GM19452 (cell line): ENCODE measurements at regions not wholly inside any gene's neighbourhood (a gene's known extent, or its start where the extent isn't known, plus 50 kb on each side); places are given as distances from the start of the nearest gene placed in this dataset.
"Not testable (repeated sequence)": the region's sequence is repeated elsewhere in the genome, so short reads cannot be mapped to it uniquely, and the experiment has no call there.

Source experiments
- ATAC-seq: cut with Tn5 transposase; IDR thresholded peaks from one replicate; pipeline ENCODE4 v1.9.1; 2021; ENCODE audit not compliant: unreplicated experiment

DNA sequence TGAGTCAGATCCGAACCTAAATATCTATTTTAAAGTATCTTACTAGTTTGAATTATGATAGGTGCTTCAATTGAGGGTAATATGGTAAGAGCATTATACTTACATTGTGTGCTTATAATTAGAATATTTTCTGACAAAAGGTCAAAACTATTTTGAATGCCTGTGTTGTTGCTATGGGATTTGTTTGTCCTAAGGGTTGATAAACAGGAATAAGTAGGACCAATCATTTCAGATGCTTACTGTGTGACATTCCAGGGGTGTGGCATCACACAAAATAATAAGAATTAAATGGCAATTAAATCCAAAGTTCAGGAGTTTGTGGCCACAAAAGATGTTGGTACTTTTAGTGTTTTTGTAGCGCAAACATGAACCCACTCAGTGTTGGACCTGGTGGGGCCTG lies 256.2 kb upstream of the DDHD1 start:
- ATAC-seq: no peak

DNA sequence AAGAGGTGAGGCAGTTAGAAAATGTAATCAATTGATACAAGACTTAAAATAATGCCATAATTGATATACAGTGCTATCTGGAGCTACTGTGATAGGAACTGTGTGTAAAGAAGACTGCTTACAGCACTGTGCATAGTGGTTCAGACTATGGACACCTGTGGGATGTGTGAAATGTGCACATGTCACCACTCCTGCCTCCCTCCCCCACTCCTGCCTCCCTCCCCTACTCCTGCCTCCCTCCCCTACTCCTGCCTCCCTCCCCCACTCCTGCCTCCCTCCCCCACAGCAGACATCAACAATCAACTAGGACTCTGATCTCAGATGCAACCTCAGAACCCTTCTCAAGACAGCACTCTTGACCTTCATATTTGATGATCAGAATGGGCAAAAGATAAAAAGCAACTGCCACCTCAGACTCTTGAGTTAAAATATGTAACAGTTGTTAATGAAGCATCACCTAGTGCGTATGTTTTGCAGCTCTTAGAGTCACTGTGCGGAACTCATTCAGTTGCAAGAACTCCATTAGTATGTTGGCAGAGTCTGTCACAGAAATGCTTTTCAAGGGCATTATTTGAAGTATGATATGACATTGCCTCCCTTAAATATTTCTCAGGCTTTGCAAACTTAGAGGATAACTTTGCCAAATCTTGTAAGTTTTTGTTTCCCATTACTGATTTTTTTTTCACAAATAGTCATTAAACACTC lies 255.2 kb upstream of the DDHD1 start:
- no peak for ATAC-seq

GRCh38 chr14:53406519-53406918 lies 253.4 kb upstream of the DDHD1 start:
- no peak for ATAC-seq

DNA sequence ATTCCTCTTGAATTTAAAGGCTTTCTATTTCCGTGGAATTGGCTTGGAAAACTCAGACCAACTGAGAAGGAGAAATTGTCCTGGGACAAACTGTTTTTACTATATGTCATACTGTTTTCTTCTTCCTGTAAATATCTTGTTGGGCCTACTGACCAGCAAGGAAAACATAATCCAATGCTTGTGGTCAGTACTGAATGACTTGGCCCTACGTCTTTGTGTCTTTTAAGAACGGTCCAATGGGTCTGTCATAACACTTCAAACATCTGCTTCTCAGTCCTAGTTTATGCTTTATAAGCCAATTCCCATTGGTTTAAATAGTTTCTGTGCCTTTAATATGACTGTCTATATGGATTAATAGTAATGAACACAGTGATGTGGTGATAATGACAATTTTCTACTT lies 248.5 kb upstream of the DDHD1 start:
- no peak for ATAC-seq

DNA sequence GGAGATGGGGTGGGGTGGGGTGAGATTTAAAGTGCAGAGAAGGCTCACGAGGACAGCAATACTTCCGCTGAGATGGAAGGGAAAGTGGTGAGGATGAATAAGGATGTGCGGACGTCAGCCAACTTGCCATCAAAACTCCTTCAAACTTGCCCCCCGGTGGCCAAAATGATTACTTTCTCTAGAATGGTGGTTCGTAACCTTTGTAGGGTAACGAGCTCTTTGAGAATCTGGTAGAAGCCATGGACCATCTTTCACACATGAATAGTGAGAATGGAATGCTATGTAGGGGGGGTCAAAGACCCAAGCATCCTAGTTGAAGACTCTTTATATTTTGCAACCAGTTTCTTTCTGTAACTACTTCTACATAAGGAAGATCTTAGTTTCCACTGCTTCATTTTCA lies 245.9 kb upstream of the DDHD1 start:
- no peak for ATAC-seq

DNA sequence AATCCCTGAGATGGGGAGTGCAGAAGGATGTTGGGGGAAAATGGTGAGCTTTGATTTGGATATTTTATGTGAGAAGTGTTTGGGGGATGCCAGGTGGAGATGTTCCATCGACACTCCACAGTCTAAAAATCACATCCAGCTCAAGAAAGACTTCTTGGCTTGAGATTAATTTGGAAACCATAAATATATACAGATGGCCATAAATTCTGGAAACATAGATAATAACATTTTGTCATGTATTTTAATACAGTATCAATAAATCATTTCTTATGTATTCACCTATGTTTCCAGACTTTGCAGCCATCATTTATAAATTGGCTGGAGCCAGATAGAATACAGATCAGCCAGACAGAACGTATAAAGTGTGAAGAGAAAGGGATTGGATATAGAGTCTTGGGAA lies 245.5 kb upstream of the DDHD1 start:
- no peak for ATAC-seq

GRCh38 chr14:53395267-53395666 lies 242.1 kb upstream of the DDHD1 start:
- ATAC-seq: not testable (repeated sequence)

- no peak for ATAC-seq
Measured at GRCh38 chr14:53391631-53392285, 238.6 kb upstream of the DDHD1 start.

DNA sequence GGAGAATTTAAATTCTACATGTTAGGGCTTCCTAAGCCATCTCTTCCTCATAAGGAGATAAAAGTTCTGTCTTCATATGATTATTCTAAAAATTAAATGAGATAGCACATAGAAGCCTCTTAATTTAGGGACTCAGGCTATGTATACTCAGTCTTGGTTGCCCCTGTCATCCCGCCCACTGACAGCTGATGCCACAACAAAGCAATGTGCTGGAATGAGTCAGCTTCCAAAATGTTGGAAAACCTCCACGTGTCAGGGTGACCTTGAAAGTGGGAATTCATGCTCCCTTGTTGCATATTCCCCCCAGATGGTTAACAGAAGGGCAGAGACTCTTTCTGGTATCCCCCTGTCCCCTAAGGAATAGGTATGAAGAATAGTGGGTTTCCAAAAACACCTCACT lies 238.0 kb upstream of the DDHD1 start:
- ATAC-seq: no peak

DNA sequence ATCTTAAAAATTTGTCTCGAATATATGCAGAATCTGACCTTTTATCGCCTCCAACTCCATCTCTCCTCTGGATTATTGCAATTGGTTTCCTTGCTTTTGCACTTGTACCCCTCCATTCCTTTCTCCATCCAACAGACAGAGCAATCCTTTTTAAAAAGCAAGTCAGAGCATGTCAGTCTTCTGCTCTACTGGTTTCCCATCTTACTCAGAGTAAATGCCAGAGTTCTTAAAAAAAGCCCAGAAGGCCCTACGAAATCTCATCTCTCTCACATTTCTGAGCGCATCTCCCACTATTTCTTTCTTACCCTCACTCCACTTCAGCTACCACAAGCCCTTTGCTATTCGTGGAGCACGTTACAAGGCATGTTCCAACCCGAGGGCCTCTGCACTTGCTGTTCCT lies 236.9 kb upstream of the DDHD1 start:
- no peak for ATAC-seq

DNA sequence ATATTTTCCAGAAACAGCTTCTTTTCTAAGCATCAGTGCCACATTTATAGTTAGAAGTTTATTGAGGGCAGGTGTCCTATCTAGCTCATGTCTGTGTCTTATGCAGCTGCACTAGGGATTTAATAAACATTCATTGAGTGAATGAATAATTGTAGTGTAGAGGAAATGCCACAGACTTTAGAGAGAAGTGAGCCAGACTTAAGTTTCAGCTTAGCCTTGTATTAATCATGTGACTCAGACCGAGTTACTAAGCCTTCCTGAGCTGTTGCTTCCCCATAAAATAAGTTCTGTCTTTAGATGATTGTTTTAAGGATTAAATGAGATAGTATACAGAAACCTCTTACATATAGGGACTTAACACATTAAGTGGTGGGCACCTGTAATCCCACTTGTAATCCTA lies 236.1 kb upstream of the DDHD1 start:
- no peak for ATAC-seq

DNA sequence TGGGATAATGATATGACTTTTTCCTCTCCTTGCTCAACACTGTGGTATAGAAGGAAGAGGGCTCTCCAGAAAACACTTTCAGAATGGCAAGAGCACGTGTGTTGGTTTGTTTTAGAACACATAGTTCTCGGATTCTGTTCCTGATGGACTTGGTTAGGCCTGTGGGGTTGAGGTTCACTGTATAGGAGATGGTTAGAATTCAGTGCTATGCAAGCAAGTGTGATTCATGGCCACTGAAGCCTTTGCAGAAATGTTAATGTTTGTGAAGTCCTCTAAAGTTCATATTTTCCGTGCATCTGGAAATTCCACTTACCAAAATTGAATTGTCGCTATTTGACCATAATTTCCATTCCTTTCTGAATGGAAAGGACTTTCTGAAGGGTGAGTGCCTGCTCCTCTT lies 233.2 kb upstream of the DDHD1 start:
- no peak for ATAC-seq

GRCh38 chr14:53384536-53384935 lies 231.4 kb upstream of the DDHD1 start:
- no peak for ATAC-seq

GRCh38 chr14:53384073-53384472 lies 230.9 kb upstream of the DDHD1 start:
- no peak for ATAC-seq

DNA sequence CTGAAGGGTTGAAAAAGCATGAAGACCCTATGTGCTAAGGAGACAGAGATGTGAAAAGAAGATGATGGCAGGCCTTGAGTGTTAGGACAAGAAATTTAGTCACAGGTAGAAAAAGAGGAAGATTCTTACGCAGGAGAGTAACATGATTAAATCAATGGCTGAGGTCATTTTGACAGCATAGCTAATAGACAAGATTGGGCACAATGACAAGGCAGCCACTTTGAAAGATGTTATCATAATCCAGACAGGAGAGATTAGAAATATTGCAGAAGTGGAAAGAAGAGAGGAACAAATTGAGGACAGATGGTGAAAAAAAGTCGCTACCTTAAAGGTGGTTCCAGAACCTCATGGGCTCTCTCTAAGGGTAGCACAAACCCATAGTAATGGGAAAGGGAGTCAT lies 228.8 kb upstream of the DDHD1 start:
- no peak for ATAC-seq

DNA sequence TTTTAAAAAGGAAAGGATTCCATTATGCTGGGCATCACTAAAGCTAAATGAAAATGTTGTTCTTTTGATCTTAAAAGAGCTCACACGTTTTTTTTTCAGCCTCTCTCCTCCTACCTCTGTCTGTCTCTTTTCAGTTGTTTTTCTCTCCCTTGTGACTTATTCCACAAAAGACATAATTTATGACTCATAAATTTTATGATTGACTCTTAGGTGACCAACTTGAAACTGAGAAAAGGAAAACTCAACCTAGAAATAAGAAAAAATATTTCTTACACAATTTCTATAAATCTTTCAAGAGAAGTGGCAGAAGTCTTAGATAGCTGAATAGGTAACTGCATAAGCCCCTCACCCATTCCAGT lies 227.7 kb upstream of the DDHD1 start:
- ATAC-seq: no peak

GRCh38 chr14:53380052-53380866 lies 227.1 kb upstream of the DDHD1 start:
- no peak for ATAC-seq

DNA sequence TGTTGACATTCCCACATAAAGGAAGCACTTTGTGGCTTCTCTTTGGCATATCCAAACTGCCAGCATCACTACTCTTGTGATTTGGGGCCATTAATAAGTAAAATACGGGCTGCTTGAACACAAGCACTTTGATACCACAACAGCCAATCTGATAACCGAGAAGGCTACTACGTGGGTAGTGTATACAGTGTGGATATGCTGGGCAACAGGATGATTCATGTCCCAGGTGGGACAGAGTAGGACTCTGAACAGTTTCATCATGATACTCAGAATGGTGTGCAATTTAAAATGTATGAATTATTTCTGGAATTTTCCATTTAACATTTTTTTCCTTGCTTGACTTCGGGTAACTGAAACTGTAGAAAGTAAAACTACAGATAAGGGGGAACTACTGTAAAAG lies 225.0 kb upstream of the DDHD1 start:
- ATAC-seq: no peak

DNA sequence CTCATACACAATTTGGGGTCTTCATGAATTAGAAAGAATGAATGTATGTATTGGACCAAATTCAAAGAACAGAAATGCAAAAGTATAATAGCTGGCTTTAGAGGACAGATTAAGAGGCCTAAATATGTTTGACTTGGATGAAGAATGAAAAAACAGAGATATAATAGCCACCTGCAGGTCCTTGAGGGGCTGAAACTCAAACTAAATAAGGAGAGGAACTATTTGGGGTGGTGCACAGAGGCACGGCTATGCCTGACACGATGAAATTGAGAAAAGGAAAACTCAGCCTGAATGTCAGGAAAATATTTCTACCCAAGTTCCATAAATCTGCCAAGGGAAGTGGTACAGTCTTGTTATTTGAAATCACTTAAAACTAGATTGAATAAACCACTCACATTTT lies 222.9 kb upstream of the DDHD1 start:
- no peak for ATAC-seq

GRCh38 chr14:53375599-53375998 lies 222.5 kb upstream of the DDHD1 start:
- ATAC-seq: no peak

- ATAC-seq: no peak
Measured at GRCh38 chr14:53368711-53369201, 215.6 kb upstream of the DDHD1 start.

GRCh38 chr14:53368066-53368465 lies 214.9 kb upstream of the DDHD1 start:
- no peak for ATAC-seq
